ENCODE measurements at regions not wholly inside any gene's neighbourhood (a gene's known extent, or its start where the extent isn't known, plus 50 kb on each side); places are given as distances from the start of the nearest gene placed in this dataset.

DNA sequence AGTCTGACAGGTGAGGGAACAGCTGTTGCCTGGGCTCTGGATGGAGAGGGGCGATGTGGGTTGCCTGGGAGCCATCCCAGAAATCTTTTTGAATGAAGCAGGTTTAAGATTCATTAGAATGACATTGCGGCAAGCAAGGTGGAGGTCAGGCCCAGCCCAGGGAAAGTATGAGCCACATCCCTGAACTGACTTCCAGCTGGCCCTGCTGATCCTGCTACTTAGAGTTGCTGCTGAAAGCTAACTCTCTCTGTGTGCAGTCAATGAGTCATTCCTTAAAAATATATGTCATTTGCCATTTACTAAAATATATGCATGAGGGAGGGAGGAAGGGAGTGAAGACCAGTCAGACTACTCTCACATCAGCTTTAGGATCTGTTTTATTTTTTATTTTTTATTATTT is 54.3 kb upstream of the RAB3GAP2 start:
- no peak overlapping the region for H3K4me2 ChIP-seq (ENCODE audit: low read length)
- ChIA-PET POLR2A (interaction anchor here (0.9 kb wide), 1 partner anchor 485 kb away, joined by 3 read pairs; no protein-coding TSS in a partner anchor), CTCF (ENCODE audit: unreplicated experiment) (no interaction called here)

DNA sequence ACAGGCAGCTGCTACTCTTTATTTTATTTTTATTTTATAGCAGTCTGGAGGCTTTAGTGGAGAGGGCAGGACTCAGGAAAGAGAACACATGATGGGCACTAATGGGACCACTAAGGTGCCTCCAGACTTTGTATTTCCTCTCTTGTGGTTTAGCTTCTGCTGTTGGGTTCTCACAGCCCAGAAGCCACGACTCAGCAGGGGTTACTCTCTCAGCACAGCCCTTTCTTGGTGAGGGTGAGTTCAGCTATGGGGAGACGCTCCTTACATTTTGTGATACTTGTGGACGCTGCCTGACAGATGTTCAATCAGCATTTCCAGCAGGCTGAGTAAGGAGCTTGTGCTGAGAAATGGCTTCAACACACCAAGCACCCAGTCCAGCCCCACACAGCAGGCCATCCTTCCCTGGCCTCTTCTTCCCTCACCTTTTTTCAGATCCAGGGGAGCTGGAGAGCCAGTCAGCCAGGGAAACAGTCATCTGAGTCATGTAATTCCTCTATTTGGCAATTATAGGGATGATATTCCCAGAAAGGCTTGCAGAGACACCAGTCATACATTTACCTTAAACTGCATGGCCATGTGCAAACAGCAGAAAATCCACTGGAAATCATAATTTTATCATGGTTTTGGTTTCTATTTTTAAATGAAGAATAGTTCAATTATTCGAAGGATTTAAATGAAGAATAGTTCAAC is 53.2 kb upstream of the RAB3GAP2 start:
- Histone ChIP-seq H3K4me1 (ENCODE audit: insufficient read depth, low read length, poor library complexity, severe bottlenecking) (no peaks in the 10 kb centered on the region), H4K20me1 (ENCODE audit: insufficient read depth, low read length) (no peaks in the 10 kb centered on the region), H3K9me2 (ENCODE audit: insufficient read depth, low read length) (no peaks in the 10 kb centered on the region), H3K4me3 (ENCODE audit: low read depth, low read length, poor library complexity, severe bottlenecking) (no peak overlapping the region), H3K36me3 (ENCODE audit: insufficient read depth, low read length) (no peaks in the 10 kb centered on the region), H3K27ac (ENCODE audit: low read depth, low read length, poor library complexity, severe bottlenecking) (no peak overlapping the region), H3K79me2 (ENCODE audit: insufficient read depth, low read depth, low read length) (no peaks in the 10 kb centered on the region), H3K4me2 (ENCODE audit: low read length) (no peak overlapping the region), H3K9me3 (ENCODE audit: low read length) (no peaks in the 10 kb centered on the region), H2AFZ (ENCODE audit: low read length) (no peak overlapping the region)
- TF ChIP-seq, protein P1, sequence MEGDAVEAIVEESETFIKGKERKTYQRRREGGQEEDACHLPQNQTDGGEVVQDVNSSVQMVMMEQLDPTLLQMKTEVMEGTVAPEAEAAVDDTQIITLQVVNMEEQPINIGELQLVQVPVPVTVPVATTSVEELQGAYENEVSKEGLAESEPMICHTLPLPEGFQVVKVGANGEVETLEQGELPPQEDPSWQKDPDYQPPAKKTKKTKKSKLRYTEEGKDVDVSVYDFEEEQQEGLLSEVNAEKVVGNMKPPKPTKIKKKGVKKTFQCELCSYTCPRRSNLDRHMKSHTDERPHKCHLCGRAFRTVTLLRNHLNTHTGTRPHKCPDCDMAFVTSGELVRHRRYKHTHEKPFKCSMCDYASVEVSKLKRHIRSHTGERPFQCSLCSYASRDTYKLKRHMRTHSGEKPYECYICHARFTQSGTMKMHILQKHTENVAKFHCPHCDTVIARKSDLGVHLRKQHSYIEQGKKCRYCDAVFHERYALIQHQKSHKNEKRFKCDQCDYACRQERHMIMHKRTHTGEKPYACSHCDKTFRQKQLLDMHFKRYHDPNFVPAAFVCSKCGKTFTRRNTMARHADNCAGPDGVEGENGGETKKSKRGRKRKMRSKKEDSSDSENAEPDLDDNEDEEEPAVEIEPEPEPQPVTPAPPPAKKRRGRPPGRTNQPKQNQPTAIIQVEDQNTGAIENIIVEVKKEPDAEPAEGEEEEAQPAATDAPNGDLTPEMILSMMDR (conservative IDR thresholded peaks at IDR 0.05; ENCODE audit: low read length), result no peak
- TF ChIP-seq EZH2phosphoT487 (IDR thresholded peaks at IDR 0.05; ENCODE audit: borderline replicate concordance, low read depth, low read length), result no peak
- POLR2A ChIA-PET, result no interaction called here
- BruUV-seq (replicated peaks), result no TSS peak
- CTCF ChIA-PET (ENCODE audit: unreplicated experiment), result no interaction called here
- no peak for DNase-seq (ENCODE audit: low spot score)
- intact Hi-C loops (cut with micrococcal nuclease; ENCODE audit: unreplicated experiment), result no loop called here

More for the DNA sequence above, 54.3 kb upstream of the RAB3GAP2 start:
- Histone ChIP-seq H3K4me3 (ENCODE audit: low read depth, low read length, poor library complexity, severe bottlenecking) (no peak overlapping the region), H3K36me3 (ENCODE audit: insufficient read depth, low read length) (no peaks in the 10 kb centered on the region), H3K79me2 (ENCODE audit: insufficient read depth, low read depth, low read length) (no peaks in the 10 kb centered on the region), H3K9me2 (ENCODE audit: insufficient read depth, low read length) (no peaks in the 10 kb centered on the region), H4K20me1 (ENCODE audit: insufficient read depth, low read length) (no peaks in the 10 kb centered on the region), H3K27ac (ENCODE audit: low read depth, low read length, poor library complexity, severe bottlenecking) (no peak overlapping the region), H3K4me1 (ENCODE audit: insufficient read depth, low read length, poor library complexity, severe bottlenecking) (no peaks in the 10 kb centered on the region), H3K9me3 (ENCODE audit: low read length) (no peaks in the 10 kb centered on the region), H2AFZ (ENCODE audit: low read length) (no peak overlapping the region)
- no TSS peak for BruUV-seq (replicated peaks)
- TF ChIP-seq, protein P1 (conservative IDR thresholded peaks at IDR 0.05; ENCODE audit: low read length), result no peak
- TF ChIP-seq EZH2phosphoT487 (IDR thresholded peaks at IDR 0.05; ENCODE audit: borderline replicate concordance, low read depth, low read length), result no peak
- intact Hi-C loops (cut with micrococcal nuclease; ENCODE audit: unreplicated experiment), result no loop called here
- DNase-seq (ENCODE audit: low spot score), result no peak

DNA sequence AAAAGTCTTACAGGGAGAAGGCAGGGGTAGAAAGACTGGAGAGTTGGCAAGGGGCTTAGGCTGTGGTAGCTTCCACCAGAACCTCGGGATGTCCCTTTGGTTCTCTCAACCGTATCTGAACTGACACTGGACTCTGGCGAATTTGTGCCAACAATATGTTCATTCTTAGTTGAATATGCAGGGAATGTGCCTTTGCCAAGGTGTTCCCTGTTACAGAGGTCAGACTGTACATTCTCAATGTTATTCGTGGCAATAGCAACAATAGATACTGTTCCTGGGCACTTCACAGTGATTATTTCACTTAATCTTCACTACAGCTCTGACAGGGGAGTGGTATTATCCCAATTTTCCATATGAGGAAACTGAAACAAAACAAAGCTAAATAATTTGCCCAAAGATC is 51.5 kb upstream of the RAB3GAP2 start:
- Histone ChIP-seq H3K27ac (ENCODE audit: low read depth, low read length, poor library complexity, severe bottlenecking) (no peak overlapping the region), H3K36me3 (ENCODE audit: insufficient read depth, low read length) (no peaks in the 10 kb centered on the region), H3K9me2 (ENCODE audit: insufficient read depth, low read length) (no peaks in the 10 kb centered on the region), H3K9me3 (ENCODE audit: low read length) (no peaks in the 10 kb centered on the region), H4K20me1 (ENCODE audit: insufficient read depth, low read length) (no peaks in the 10 kb centered on the region), H3K4me1 (ENCODE audit: insufficient read depth, low read length, poor library complexity, severe bottlenecking) (no peaks in the 10 kb centered on the region), H3K79me2 (ENCODE audit: insufficient read depth, low read depth, low read length) (no peaks in the 10 kb centered on the region), H3K4me3 (ENCODE audit: low read depth, low read length, poor library complexity, severe bottlenecking) (no peak overlapping the region), H3K4me2 (ENCODE audit: low read length) (no peak overlapping the region), H2AFZ (ENCODE audit: low read length) (no peak overlapping the region)
- ChIA-PET CTCF (ENCODE audit: unreplicated experiment) (no interaction called here), POLR2A (no interaction called here)
- TF ChIP-seq EZH2phosphoT487 (IDR thresholded peaks at IDR 0.05; ENCODE audit: borderline replicate concordance, low read depth, low read length), result no peak
- TF ChIP-seq, protein P1 (conservative IDR thresholded peaks at IDR 0.05; ENCODE audit: low read length), result no peak
- no peak for DNase-seq (ENCODE audit: low spot score)
- no TSS peak for BruUV-seq (replicated peaks)
- intact Hi-C loops (cut with micrococcal nuclease; ENCODE audit: unreplicated experiment), result no loop called here

Measured in OCI-LY7 (cell line).